HG03135 (cell line): ENCODE measurements at regions not wholly inside any gene's neighbourhood (a gene's known extent, or its start where the extent isn't known, plus 50 kb on each side); places are given as distances from the start of the nearest gene placed in this dataset.
"Not testable (repeated sequence)": the region's sequence is repeated elsewhere in the genome, so short reads cannot be mapped to it uniquely, and the experiment has no call there.

Source experiments
- ATAC-seq: cut with Tn5 transposase; IDR thresholded peaks from one replicate; pipeline ENCODE4 v1.9.1; 2021; ENCODE audit warnings: mild to moderate bottlenecking, moderate library complexity; ENCODE audit not compliant: unreplicated experiment

- ATAC-seq = not testable (repeated sequence)
Observed at GRCh38 chr10:59975918-59976317, 69.6 kb upstream of the CCDC6 start.

- no peak for ATAC-seq
Observed at GRCh38 chr10:59971915-59972314, 65.6 kb upstream of the CCDC6 start.

DNA sequence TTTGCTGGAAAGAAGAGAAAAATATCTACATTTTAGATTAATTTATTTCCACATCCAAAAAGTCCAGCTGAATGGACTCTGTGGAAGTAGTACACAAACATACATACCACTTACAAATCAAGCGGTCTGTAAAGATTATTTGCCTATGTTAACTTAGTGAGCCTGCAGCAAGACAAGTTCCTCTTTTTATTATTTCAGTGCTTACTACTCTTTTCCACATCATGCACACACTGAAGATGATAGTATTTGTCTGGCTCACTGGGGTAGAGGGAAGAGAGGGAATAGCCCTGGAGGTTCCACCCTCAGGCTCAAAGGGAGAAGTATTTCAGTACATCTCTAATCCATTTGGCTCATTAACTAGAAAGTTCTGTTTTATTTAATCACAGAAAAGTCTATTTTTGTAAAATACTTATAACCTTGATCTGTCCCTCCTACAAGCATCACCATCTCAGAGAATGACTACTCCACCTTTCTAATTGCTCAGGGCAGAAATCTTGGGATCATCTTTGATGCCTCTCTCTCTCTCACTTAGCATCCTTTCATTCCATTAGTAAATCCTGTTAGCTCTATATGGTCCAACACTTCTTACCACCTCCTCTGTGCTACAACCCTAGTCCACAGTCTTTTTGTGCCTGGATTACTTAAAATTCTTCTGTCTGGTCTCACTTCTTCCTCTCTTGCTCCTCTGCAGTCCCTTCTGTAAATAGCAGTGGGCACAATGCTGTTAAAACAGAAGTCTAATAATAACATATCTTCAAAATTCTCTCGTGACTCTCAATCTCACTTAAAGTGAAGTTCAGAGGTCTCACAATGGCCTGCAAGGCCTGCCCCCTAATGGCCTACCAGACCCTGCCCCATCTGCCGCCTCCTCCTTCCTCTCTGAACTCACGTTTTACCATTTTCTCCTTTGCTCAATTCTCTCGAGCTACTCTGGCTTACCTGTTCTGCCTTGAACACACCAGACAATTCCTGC lies 64.3 kb upstream of the CCDC6 start:
- ATAC-seq = peak; percentile 78

DNA sequence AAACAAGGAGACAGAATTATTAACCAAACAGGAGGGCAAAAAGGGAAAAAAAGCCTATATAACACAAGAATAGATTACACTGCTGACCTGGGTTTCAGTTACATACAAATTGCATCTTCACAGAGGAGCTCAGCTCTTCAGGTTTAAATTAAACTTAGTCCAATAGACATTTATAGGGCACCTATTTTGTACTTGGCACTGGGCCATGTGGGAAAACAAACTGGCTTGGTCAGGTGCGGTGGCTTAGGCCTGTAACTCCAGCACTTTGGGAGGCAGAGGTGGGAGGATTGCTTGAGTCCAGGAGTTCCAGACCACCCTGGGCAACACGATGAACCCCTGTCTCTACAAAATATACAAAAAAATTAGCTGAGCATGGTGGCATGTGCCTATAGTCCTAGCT lies 62.3 kb upstream of the CCDC6 start:
- no peak for ATAC-seq

DNA sequence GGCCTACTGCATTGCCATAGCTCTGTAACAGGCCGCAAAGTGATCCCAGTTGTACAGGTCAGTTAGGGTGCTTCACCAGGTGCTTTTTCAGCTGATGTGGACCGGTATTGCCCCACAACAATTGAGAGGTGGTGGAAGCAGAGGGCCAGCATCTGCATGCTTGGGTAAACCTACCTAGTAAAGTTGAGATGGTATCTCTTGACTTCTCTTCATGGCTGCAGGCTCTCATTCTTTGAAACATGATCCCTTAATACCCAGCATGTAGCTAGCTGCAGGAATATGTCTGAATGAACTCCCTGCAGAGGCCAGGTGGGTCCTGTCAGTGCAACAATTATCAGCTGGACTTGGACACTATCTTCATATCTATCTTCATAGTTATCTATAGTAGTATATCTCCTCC lies 60.7 kb upstream of the CCDC6 start:
- no peak for ATAC-seq

GRCh38 chr10:59965899-59966650 lies 59.7 kb upstream of the CCDC6 start:
- no peak for ATAC-seq

- ATAC-seq = no peak
Observed at GRCh38 chr10:59962756-59963155, 56.4 kb upstream of the CCDC6 start.

GRCh38 chr10:59960751-59961150 lies 54.4 kb upstream of the CCDC6 start:
- ATAC-seq = no peak

- ATAC-seq = no peak
Observed at GRCh38 chr10:59959504-59960018, 53.2 kb upstream of the CCDC6 start.

DNA sequence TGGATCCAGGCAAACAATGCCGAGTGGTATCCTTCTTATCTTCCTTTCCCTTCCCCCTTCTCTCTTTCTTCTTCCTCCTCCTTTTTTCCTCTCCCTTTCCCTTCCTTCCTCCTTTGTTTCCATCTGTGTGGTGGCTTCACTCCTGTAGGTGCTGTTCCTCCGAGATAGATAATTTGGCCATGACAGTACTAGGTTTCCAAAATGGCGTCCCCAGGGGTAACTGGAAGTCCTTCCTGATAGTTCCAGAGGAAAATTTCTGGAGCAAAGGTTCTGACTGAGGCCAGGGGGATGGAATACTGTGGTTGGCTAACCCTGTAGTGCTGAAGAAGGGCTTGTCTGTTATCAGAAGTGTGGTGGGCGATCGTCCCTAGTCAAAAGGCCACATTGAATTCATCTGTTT lies 52.5 kb upstream of the CCDC6 start:
- no peak for ATAC-seq

GRCh38 chr10:59957975-59958374 lies 51.6 kb upstream of the CCDC6 start:
- no peak for ATAC-seq
